PC-9 (cell line): ENCODE measurements at regions not wholly inside any gene's neighbourhood (a gene's known extent, or its start where the extent isn't known, plus 50 kb on each side); places are given as distances from the start of the nearest gene placed in this dataset.

Experiments used
- BruUV-seq: library from RNA; stranded (reverse); fragments of 400-500 nt; replicated peaks from 2 replicates; lab custom pipeline; 2021; lab: Mats Ljungman, UMichigan
- CTCF ChIA-PET: fragments of 300-600 bp; sonication (Branson Sonifier 250); formaldehyde crosslinking; loops from one replicate; lab custom pipeline; 2022; ENCODE audit warnings: antibody characterized with exemption; lab: Charles Lee
- POLR2A ChIA-PET: fragments of 300-600 bp; sonication (Branson Sonifier 250); formaldehyde crosslinking; loops from one replicate; lab custom pipeline; 2022; ENCODE audit warnings: antibody characterized with exemption; ENCODE audit not compliant: unreplicated experiment; lab: Charles Lee
- DNase-seq, 2 experiments: peaks; one replicate each; pipeline versions ENCODE4 v3.0.0 to v3.0.0-alpha.2; 2015 to 2022; ENCODE audit warnings: mixed read lengths in 1 of 2
- H2AFZ ChIP-seq: fragments of 200-600 bp; sonication (generic); 2 replicates; pipeline ENCODE4 v1.8.1; 2017; ENCODE audit warnings: antibody characterized with exemption
- H3F3A ChIP-seq: fragments of 200-600 bp; sonication (generic); 2 replicates; pipeline ENCODE4 v1.8.1; 2017; ENCODE audit warnings: antibody characterized with exemption, mild to moderate bottlenecking, low read depth; ENCODE audit not compliant: insufficient read depth
- H3K27ac ChIP-seq: fragments of 200-600 bp; sonication (generic); 2 replicates; pipeline ENCODE4 v1.6.1; 2016; ENCODE audit warnings: mixed run types
- H3K27me3 ChIP-seq: fragments of 200-600 bp; sonication (generic); 2 replicates; pipeline ENCODE4 v1.6.1; 2016; ENCODE audit warnings: low read depth, mixed run types; ENCODE audit not compliant: insufficient read depth
- H3K36me3 ChIP-seq: fragments of 200-600 bp; sonication (generic); 2 replicates; pipeline ENCODE4 v1.6.1; 2016; ENCODE audit warnings: low read depth, mixed run types
- H3K4me1 ChIP-seq: fragments of 200-600 bp; sonication (generic); replicated peaks from 2 replicates; pipeline ENCODE4 v1.6.1; 2016; ENCODE audit warnings: mixed run types; ENCODE audit not compliant: insufficient read depth
- H3K4me2 ChIP-seq: fragments of 200-600 bp; sonication (generic); 2 replicates; pipeline ENCODE4 v1.6.1; 2017; ENCODE audit warnings: mixed run types
- H3K4me3 ChIP-seq: fragments of 200-600 bp; sonication (generic); 2 replicates; pipeline ENCODE4 v1.6.1; 2016; ENCODE audit warnings: mixed run types
- H3K79me2 ChIP-seq: fragments of 200-600 bp; sonication (generic); 2 replicates; pipeline ENCODE4 v1.6.1; 2017; ENCODE audit warnings: low read depth, mixed run types
- H3K9me2 ChIP-seq: fragments of 200-600 bp; sonication (generic); 2 replicates; pipeline ENCODE4 v1.8.1; 2017; ENCODE audit warnings: mild to moderate bottlenecking; ENCODE audit not compliant: insufficient read depth
- H3K9me3 ChIP-seq: fragments of 200-600 bp; sonication (generic); 2 replicates; pipeline ENCODE4 v1.8.1; 2016; ENCODE audit warnings: low read depth; ENCODE audit not compliant: insufficient read depth
- H4K20me1 ChIP-seq: fragments of 200-600 bp; sonication (generic); 2 replicates; pipeline ENCODE4 v1.8.1; 2017; ENCODE audit not compliant: insufficient read depth
- EZH2 ChIP-seq: fragments of 200-600 bp; sonication (generic); IDR thresholded peaks from 2 replicates; pipeline ENCODE4 v1.8.0; 2017; ENCODE audit warnings: antibody characterized with exemption, low read depth
- intact Hi-C: fragments of 100-400 bp; cut with micrococcal nuclease; formaldehyde crosslinking; loops from one replicate; pipeline ENCODE4 v1.10.0; 2022; ENCODE audit not compliant: unreplicated experiment
- TF ChIP-seq, protein P1 (sequence below): fragments of 200-600 bp; sonication (generic); conservative IDR thresholded peaks from 2 replicates; pipeline ENCODE4 v1.6.1; 2017; ENCODE audit warnings: mixed run types, antibody characterized with exemption, mild to moderate bottlenecking, moderate library complexity

DNA sequence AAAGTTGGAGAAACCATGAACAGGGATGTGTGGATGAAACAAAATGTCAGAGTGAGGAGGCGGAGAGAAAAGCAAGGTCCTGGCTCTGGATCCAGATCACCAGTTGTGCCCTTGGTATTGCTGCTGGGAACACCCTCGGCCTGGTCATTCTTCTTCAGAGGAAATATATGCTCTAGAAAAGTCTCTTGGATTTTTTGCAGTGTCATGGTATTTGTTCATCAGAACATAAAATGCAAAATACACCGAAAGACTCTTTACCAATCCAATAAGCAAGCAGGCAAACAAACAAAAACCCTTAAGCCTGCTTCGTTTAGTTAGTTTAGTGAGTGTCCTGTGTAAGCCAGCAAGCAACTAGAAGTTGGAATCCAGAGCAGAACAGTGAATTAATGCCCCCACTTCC is 88.7 kb upstream of the CDH6 start:
- no peaks in the 10 kb centered on the region for H3K27me3 ChIP-seq
- no peaks in the 10 kb centered on the region for H3F3A ChIP-seq
- H3K4me1 ChIP-seq, result no peaks in the 10 kb centered on the region
- TF ChIP-seq, protein P1, sequence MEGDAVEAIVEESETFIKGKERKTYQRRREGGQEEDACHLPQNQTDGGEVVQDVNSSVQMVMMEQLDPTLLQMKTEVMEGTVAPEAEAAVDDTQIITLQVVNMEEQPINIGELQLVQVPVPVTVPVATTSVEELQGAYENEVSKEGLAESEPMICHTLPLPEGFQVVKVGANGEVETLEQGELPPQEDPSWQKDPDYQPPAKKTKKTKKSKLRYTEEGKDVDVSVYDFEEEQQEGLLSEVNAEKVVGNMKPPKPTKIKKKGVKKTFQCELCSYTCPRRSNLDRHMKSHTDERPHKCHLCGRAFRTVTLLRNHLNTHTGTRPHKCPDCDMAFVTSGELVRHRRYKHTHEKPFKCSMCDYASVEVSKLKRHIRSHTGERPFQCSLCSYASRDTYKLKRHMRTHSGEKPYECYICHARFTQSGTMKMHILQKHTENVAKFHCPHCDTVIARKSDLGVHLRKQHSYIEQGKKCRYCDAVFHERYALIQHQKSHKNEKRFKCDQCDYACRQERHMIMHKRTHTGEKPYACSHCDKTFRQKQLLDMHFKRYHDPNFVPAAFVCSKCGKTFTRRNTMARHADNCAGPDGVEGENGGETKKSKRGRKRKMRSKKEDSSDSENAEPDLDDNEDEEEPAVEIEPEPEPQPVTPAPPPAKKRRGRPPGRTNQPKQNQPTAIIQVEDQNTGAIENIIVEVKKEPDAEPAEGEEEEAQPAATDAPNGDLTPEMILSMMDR, result no peak
- no peak for TF ChIP-seq EZH2
- H3K9me2 ChIP-seq, result no peaks in the 10 kb centered on the region
- H2AFZ ChIP-seq, result no peak overlapping the region
- intact Hi-C loops, result no loop called here
- no peaks in the 10 kb centered on the region for H3K36me3 ChIP-seq
- POLR2A ChIA-PET, result no interaction called here
- H3K79me2 ChIP-seq, result no peaks in the 10 kb centered on the region
- DNase-seq, result no peak
- H3K4me2 ChIP-seq, result no peak overlapping the region
- CTCF ChIA-PET, result no interaction called here
- no peak overlapping the region for H3K4me3 ChIP-seq
- BruUV-seq, result no TSS peak
- H3K9me3 ChIP-seq, result no peaks in the 10 kb centered on the region
- no peak overlapping the region for H3K27ac ChIP-seq
- no peaks in the 10 kb centered on the region for H4K20me1 ChIP-seq

DNA sequence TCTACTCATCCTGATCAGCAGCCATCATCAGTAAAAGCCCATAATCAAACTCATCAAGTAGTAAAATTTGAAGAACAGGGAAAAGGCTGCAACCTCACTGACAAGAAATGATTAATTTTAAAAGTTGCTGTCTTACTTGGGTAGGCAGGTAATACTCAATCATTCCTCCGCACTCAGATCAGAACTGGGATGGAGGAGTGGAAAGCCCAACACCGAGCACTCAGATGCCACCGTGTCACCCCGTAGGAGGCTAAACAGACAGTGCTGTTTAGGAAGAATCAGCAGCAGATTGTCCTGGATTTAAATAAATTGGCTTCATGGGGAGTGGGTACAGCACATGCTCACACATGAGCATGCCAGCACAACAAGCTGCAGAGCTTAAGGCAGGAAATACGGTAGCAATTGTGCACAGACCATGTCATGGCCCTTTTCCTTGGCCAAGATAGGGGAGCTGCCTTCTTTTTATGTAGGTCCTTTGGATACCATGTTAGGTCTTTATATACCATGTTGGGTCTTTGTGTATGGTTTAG is 92.6 kb upstream of the CDH6 start:
- no peak overlapping the region for H3K4me2 ChIP-seq
- ChIA-PET POLR2A (no interaction called here), CTCF (no interaction called here)
- no TSS peak for BruUV-seq
- H3K27me3 ChIP-seq, result no peaks in the 10 kb centered on the region
- no peaks in the 10 kb centered on the region for H3K9me2 ChIP-seq
- no peak overlapping the region for H2AFZ ChIP-seq
- no peaks in the 10 kb centered on the region for H3K79me2 ChIP-seq
- H4K20me1 ChIP-seq, result no peaks in the 10 kb centered on the region
- DNase-seq, result no peak
- no peaks in the 10 kb centered on the region for H3K4me1 ChIP-seq
- no peaks in the 10 kb centered on the region for H3F3A ChIP-seq
- no peaks in the 10 kb centered on the region for H3K9me3 ChIP-seq
- TF ChIP-seq, protein P1, result no peak
- TF ChIP-seq EZH2, result no peak
- H3K27ac ChIP-seq, result no peak overlapping the region
- no peaks in the 10 kb centered on the region for H3K36me3 ChIP-seq
- intact Hi-C loops, result no loop called here
- no peak overlapping the region for H3K4me3 ChIP-seq

DNA sequence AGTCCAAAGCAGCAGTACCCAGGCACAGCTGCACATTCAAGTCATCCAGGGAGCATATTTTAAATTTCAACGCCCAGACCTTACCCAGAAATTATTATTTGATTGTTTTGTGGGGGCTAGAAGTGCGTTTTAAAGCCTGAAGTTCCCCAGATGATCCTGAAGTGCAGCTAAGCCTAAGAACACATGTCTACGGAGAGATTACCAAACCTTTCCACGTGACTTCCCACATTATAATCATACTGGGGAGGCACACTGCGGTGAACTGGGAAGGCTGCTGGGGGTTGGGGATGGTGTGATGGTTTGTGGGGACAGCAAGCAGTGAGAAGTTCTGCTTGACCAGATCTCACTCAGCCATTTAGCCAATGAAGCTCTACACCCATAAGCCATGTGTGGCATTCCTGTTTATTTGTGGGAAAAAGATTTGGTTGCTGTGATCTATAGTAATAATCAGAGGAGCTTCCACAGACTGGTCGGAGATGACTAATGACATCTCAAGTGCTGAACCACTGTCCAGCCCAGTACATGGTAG is 93.4 kb upstream of the CDH6 start:
- CTCF ChIA-PET, result no interaction called here
- BruUV-seq, result no TSS peak

More for the DNA sequence above, 93.4 kb upstream of the CDH6 start:
- H3K4me2 ChIP-seq, result no peak overlapping the region
- H2AFZ ChIP-seq, result no peak overlapping the region
- no peaks in the 10 kb centered on the region for H3K4me1 ChIP-seq
- no peaks in the 10 kb centered on the region for H4K20me1 ChIP-seq
- no peaks in the 10 kb centered on the region for H3K27me3 ChIP-seq
- POLR2A ChIA-PET, result no interaction called here
- H3K36me3 ChIP-seq, result no peaks in the 10 kb centered on the region
- no peaks in the 10 kb centered on the region for H3K79me2 ChIP-seq
- no peak for DNase-seq
- H3K27ac ChIP-seq, result no peak overlapping the region
- TF ChIP-seq, protein P1, result no peak
- TF ChIP-seq EZH2, result no peak
- no peaks in the 10 kb centered on the region for H3K9me2 ChIP-seq
- intact Hi-C loops, result no loop called here
- H3K4me3 ChIP-seq, result no peak overlapping the region
- no peaks in the 10 kb centered on the region for H3K9me3 ChIP-seq
- H3F3A ChIP-seq, result no peaks in the 10 kb centered on the region
